Stimulated activated CD4-positive, alpha-beta T cell treated with anti-CD3 and anti-CD28 coated beads, Interleukin-1b, Interleukin-23, amount 100 ng/mL, for 48 hours (primary cell): ENCODE measurements at regions not wholly inside any gene's neighbourhood (a gene's known extent, or its start where the extent isn't known, plus 50 kb on each side); places are given as distances from the start of the nearest gene placed in this dataset.

ENCODE experiments used
- DNase-seq: peaks from one replicate; pipeline ENCODE4 v3.0.0-alpha.2; 2020

GRCh38 chr5:29309359-29309758 is 1884.1 kb upstream of the CDH6 start:
- DNase-seq, result no peak

DNA sequence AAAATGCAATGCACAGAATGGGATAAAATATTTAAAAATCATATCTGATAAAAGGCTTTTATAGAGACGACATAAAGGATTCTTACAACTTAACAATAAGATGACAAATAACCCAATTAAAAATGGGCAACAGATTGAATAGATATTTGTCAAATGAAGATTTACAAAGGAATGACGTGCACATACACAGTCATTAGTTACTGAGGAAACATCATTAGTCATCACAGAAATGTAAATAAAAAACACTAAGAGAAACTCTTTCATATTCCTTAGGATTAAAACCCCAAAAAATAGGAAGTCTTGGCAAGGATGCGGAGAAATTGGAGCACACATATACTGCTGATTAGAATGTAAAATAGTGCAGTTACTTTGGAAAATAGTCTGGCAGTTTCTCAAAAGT is 1886.0 kb upstream of the CDH6 start:
- DNase-seq, result no peak

GRCh38 chr5:29304545-29304944 is 1888.9 kb upstream of the CDH6 start:
- no peak for DNase-seq

DNA sequence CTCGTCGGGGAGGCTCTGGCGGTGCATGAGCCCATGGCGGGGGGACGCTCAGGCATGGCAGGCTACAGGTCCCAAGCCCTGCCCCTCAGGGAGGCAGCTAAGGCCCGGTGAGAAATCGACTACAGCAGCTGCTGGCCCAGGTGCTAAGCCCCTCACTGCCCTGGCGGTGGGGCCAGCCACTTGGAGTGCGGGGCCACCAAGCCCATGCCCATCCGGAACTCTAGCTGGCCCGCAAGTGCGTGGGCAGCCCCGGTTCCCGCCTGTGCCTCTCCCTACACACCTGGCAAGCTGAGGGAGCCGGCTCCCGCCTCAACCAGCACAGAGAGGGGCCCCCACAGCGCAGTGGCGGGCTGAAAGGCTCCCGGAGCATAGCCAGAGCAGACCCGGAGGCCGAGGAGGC is 1896.9 kb upstream of the CDH6 start:
- no peak for DNase-seq

DNA sequence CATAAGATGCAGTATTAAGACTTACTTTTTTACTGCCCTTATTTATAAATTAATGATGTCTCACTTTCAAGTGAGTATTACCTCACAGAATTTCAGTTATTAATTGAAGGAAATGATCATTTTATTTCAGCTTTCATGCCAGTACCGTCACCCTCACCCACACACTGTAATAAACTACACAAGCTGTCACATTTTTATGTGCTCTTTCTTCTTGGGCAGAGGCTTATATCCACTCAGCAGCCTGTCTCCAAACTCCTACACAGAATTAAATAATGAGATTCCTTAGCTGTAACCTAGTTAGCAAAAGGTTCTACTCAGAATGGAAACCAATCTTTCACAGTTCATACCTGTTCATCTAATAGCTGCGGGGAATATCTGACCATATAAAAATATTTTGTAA is 1915.8 kb upstream of the CDH6 start:
- DNase-seq, result no peak

- DNase-seq, result no peak
Measured at GRCh38 chr5:29276371-29276770, 1917.1 kb upstream of the CDH6 start.

GRCh38 chr5:29263915-29264351 is 1929.6 kb upstream of the CDH6 start:
- DNase-seq, result no peak

DNA sequence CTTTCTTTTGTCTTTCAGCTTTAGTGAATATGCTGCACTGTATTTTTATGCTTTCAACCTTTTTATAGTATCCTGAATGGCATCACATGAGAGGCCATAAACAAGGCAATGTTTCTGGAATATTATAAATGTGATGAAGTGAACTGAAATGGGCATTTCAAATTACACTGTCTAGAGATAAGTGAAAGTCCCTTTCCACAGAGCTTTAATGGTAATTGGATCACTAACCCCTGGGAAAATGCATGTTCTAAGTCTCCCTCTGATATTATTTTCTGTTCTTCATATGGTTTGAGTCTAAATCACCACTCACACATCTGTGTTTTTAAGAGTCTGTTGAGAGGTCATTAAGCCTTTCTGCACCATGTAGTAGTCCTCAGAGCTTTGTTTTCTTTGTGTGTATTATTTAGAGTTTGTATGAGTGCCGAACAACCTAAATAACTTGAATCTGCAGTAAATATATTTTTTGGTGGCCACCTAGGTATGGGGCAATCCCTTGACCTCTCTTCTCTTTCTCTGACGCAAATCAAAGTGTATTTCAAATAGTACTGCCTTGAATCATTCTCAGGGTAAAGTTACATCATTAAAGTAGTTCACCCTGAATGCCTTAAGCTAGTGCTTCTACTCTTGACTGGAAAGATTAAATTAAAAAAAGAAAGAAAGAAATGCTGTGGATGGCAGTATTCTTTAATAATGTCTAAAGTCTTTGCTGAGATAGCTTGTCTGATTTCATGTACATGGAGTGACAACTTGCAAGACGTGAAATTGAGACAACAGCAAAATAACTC is 1931.0 kb upstream of the CDH6 start:
- no peak for DNase-seq

DNA sequence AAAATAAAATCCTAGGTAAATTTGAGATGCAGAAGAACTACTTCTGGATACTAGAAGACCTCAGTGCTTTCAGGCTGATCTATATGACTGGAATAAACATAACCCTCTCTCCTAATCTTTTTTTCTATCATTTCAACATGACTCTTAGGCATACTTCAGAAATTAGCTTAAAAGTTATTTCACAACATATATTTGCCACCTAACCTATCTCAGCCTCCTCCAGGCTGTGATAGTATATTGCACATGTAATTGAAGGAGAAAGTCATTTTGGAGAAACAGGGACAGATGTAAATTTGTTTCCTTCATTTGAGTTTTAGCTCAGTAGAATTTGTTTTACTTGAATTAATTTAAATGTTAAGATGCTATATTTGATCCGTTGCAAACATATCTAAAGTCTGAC is 1932.3 kb upstream of the CDH6 start:
- DNase-seq, result no peak

DNA sequence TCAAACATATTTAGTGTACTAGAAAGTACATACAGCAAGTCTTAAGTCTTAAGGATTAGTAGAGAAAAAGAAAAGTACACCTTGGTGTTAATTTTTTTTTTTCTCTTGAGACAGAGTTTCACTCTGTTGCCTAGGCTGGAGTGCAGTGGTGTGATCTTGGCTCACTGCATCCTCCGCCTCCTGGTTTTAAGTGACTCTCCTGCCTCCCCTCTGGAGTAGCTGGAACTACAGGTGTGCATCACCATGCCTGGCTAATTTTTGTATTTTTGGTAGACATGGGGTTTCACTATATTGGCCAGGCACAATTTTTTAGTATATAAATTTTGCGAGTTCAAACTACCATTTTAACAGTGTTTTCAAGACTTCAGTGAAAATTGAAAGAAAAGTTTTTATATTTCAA is 1941.1 kb upstream of the CDH6 start:
- DNase-seq, result no peak

DNA sequence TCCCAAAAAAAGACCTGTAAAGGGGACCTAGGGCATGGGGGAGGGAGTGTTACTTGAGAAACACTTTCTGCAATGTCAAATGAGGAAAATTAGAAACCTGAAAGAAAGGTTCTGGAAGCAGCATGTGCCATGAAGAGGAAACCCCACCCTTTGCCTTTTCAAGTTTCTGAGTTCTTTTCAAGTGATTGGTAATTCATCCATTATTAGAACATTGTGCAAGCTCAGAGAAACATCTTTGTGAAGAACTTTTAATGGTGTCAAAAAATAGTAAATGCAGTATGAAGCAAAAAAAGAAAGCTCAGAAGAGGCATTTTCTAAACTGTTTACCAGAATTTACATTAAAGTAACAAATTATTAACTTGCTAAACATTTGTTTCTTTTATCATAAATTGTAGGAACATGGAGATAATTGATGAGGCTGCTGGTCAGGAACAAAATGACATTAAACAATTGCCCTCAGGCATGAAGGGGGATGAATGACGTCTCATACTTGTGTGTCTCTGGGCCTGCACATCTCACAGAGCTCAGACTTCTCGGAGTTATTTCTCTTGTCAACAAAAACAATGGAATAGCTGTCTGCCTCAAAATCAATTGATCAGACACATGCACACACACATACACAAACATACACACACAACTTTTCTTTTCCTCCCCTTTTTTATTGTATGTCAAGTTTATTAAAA is 1946.0 kb upstream of the CDH6 start:
- no peak for DNase-seq

- DNase-seq, result no peak
Measured at GRCh38 chr5:29240379-29240778, 1953.1 kb upstream of the CDH6 start.

DNA sequence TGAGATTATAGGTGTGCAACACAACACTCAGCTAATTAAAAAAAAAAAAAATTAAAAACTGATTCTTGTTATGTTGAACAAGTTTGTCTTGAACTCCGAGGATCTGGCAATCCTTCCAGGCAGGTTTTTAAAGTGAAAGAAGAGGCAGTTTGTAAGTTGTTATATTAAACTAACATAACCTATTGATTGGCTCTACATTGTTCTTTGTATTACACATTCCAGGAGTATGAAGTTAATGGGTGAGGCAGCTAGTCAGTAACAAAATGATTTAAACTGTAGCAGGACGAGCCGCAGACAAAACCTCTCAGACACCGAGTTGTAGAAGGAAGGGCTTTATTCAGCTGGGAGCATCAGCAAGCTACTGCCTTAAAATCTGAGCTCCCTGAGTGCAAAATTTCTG is 1953.9 kb upstream of the CDH6 start:
- no peak for DNase-seq

- DNase-seq, result no peak
Measured at GRCh38 chr5:29238115-29238514, 1955.4 kb upstream of the CDH6 start.

DNA sequence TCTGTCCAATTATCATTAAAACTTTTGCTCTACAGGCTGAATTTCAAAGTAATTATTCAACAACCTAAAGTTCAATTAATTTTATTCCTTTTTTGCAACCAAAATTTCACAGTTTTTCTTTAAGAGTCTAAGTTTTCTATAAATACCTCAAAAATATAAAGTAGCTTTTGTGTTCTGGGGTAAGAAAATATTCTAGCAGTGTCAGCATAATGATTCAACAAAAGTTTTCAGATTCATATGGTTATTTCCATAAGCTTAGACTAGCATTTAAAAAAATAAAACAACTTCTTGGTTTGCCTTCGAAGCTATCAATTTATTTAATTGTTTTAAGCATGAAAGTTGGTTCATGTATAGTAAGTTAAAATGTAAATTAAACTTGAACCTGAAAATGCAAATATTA is 1962.3 kb upstream of the CDH6 start:
- no peak for DNase-seq

DNA sequence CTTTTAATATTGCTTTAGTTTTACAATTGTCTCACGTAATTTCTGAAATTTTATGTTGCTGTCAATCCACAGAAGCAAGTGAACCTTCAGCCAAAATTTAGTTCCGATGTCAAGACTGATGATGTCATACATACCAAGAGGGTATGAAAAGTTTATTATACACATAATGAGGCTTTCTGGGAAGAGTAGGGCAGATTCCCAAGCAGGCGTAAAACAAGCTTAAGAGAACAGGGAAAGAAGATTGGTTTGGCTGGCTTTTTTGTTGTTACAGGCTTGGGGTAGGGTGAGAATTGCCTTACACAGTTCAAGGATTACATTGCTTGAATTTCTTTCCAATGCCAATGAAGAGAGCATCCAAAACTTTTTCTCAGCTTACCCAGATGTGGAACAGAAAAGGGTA is 1962.9 kb upstream of the CDH6 start:
- no peak for DNase-seq

GRCh38 chr5:29229461-29229860 is 1964.0 kb upstream of the CDH6 start:
- DNase-seq, result no peak

DNA sequence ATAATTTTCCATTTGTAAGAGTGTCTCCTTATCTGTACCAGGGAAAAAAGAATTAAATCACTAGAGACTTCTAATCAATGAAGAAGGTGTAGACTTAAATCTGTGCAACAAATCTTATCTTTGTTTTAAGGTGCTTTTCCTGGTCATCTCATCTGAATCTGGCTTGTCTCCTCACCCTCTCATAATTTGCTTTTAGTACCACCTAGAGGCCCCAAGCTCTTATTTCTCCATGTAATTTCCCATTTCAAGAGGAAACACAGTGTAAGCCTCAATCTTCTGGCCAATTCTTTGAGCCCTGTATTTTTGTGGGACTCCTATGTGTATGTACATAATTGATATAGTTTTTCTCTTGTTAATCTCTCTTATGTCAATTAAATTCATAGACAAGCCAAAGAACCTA is 1975.3 kb upstream of the CDH6 start:
- no peak for DNase-seq

DNA sequence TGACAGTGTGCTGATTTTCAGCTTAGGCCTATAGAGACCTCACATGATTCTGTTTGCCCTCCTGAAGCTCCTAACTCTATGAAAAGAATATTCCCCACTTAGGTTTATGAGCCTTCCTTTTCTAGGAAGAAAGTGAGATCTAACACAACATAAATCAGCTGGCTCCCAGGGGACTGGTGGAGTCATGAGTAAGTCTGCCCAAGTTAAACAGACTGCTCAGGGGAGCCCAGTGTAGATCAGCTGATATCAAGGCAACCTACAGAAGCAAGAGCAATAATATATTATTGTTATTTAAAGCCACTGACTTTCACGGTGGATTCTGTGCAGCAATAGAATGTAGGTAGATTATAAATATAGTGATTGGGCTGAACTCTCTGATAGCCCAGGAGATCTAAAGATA is 1978.6 kb upstream of the CDH6 start:
- no peak for DNase-seq

DNA sequence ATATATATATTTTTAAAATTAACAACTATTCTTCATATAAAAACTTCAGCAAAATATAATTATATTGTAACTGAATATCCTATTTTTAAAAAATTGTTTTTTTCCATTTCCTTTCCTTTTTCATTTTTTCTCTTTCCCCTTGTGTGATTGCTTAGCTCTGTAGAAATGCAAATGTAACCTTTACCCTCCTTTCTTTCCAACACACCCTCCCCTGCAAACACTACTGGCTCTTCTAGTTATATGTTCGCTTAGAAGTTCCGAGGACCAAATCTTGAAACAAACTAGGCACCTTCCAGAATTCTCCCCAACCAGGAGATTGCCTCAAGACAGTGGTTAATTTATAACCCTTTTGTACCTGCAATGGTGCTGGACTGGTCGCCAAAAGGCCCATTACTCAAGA is 1980.0 kb upstream of the CDH6 start:
- DNase-seq, result no peak

GRCh38 chr5:29208024-29208423 is 1985.5 kb upstream of the CDH6 start:
- DNase-seq, result no peak

DNA sequence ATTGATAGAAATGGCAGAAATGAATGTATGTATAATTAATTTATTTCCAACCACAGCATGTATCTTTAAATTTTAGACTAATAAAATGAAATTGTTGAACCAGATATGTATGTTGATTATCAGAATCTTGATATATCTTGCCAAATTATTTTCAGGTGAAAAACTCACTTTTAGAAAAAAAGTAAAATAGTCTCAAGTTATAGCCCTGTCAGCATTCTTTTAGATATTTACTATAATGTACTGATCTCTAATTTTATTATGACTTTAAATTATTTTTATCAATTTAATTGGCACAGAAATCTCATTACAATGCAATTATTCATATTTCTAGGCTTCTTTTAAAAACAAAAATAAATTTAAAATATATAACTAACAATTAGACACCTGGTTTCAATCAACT is 1990.4 kb upstream of the CDH6 start:
- DNase-seq, result no peak

DNA sequence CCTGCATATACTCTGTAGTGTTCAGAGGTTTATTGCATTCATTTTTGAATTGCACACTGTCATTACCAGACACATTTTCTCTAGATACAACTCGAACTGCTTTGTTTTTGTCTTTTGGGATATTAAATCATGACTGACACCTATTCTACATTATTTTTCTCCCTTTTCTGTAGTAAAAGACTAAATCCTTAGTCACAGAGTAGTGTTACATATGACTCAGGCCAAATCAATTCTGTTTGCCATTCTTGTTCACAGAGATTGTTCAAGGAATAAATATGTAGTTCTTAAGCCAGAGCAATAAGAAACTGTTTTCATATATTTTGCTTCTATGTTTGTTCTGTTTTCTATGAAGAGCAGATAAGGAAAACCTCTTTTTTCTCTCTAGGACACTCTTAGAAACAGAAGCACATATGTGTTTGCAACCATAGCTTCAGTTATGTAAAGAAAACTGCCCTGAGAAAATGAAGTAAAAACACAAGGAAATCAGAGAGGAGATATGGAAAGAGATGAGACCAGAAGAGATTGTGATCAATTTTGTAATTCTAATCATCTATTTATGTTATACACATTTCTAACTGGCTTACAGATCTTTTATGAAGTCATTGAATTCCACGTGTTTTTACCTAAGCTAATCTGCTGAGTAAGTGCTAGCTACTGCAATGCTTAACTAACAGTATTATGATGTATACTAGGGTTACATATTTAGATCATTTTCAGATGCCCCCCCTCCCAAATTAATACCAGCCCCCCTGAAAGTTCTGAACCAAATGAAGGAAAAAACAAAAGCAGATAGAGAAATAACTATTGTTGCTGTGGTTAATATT is 1995.6 kb upstream of the CDH6 start:
- no peak for DNase-seq

DNA sequence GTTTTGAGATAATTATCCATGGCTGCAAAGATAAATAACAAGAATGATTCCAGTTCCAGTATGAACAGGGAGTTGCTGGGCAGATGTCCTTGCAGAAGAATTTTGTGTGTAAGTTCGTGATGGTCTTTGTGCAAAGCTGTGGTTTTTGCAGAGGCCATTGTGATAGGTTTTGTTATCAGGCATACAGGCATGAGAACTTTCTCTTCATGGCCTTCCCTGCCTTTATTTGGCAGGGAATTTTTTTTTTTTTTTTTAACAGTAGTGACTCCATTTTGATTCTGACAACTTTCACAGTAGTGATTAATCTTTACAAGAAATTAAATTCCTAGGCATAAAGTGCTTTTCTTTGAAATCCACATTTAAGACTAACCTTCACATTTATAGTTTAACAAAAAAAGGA is 1999.5 kb upstream of the CDH6 start:
- no peak for DNase-seq
